ENCODE measurements at regions not wholly inside any gene's neighbourhood (a gene's known extent, or its start where the extent isn't known, plus 50 kb on each side); places are given as distances from the start of the nearest gene placed in this dataset.
"Not testable (repeated sequence)": the region's sequence is repeated elsewhere in the genome, so short reads cannot be mapped to it uniquely, and the experiment has no call there.

DNA sequence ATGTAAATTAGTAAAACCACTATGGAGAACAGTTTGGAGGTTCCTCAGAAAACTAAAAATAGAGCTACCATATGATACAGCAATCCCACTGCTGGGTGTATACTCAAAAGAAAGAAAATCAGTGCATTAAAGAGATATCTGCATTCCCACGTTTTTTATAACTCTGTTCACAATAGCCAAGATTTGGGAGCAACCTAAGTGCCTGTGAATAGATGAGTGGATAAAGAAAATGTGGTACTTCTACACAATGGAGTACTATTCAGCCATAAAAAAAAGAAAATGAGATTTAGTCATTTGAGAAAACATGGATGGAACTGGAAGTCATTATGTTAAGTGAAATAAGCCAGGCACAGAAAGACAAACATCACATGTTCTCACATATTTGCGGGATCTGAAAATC, 246.0 kb upstream of the SOX9 start:
- H3K4me1 Mint-ChIP-seq; H3K27me3 Mint-ChIP-seq; H3K9me3 Mint-ChIP-seq; DNase-seq; H3K27ac Mint-ChIP-seq; ATAC-seq; H3K4me3 Mint-ChIP-seq; H3K36me3 Mint-ChIP-seq (ENCODE audit: low read depth): not testable (repeated sequence)

DNA sequence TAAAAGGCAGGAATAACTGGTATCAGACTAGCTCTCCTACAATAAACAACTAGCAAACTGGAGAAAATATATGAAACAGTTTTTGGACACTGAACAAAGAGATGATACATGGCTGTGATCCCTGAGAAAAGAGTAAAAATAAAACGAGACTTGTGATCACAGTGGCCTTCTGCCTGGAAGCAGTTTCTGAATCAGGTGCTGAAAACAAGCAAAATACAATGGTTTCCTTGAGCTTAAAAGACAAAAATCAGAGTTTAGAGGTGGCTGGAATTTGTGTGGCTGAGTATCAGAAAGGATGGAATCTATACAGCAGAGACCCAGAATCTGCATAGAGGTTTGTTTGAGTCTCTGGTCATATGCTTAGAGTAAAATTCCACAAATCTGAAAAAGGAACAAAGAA, 242.5 kb upstream of the SOX9 start:
- DNase-seq (no peak), ATAC-seq (no peak)
- Mint-ChIP-seq H3K4me3 (no peak overlapping the region), H3K27ac (no peak overlapping the region), H3K36me3 (ENCODE audit: low read depth) (no peaks in the 10 kb centered on the region), H3K9me3 (peaks cover 4% of the 10 kb centered on the region), H3K4me1 (no peaks in the 10 kb centered on the region), H3K27me3 (no peaks in the 10 kb centered on the region)

DNA sequence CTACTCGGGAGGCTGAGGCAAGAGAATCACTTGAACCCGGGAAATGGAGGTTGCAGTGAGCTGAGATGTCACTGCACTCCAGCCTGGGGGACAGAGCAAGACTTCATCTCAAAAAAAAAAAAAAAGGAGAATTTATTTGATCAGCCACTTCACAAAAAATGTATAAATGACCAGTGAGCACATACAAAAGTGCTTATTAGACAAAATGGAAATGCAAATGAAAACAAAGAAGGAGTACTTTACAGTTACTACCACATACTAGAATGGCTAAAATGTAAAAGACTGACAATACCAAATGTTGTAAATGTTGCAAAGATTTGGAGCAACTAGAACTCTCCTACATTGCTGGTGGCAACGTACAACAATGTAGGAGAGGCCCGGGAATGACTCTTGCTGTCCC, 241.8 kb upstream of the SOX9 start:
- Mint-ChIP-seq H3K27me3 (no peaks in the 10 kb centered on the region), H3K9me3 (peaks cover 4% of the 10 kb centered on the region), H3K36me3 (ENCODE audit: low read depth) (no peaks in the 10 kb centered on the region), H3K4me1 (no peaks in the 10 kb centered on the region), H3K4me3 (no peak overlapping the region), H3K27ac (no peak overlapping the region)
- DNase-seq (no peak), ATAC-seq (no peak)

DNA sequence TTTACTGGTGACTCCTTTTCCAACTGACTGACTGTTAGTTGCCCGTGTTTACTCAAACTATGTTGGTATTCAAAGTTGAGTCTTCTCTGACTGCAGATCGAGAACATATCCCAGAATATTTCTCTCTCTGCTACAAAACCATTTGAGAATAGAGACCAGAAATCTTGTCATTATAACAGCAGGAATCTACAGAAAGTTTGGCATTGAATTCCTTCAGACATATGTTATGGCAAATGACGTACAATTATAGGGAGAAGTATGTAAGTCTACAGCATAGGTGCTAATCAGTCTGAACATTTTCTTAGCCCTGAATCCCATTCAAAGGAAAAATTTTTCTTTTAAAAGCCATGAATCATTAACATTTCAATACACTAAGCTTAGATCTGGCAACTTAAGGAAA, 239.8 kb upstream of the SOX9 start:
- Mint-ChIP-seq H3K36me3 (ENCODE audit: low read depth) (no peaks in the 10 kb centered on the region), H3K27ac (no peak overlapping the region), H3K4me1 (no peaks in the 10 kb centered on the region), H3K27me3 (no peaks in the 10 kb centered on the region), H3K4me3 (no peak overlapping the region), H3K9me3 (no peaks in the 10 kb centered on the region)
- DNase-seq (no peak), ATAC-seq (no peak)

DNA sequence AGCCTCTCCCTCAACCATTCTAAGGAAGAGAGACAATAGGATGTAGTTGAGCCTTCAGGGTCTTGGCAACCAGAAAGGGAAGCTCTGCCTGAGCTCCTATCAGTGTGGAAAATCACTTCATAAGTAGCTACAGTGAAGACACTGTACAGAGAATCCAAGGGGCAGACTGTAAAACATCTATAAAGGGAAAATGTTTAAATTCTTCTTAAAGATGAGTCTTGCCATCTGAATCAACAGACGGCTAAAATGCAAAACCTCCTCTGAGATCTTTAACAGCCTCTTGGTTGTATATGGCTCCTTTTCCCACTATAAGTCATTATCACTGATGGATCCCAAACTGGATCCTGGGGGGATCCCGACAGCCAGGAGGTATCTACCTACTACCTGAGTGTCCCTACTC, 239.2 kb upstream of the SOX9 start:
- no peaks in the 10 kb centered on the region for H3K4me1 Mint-ChIP-seq
- H3K9me3 Mint-ChIP-seq = no peaks in the 10 kb centered on the region
- ATAC-seq (no peak), DNase-seq (no peak)
- no peak overlapping the region for H3K4me3 Mint-ChIP-seq
- H3K27ac Mint-ChIP-seq = no peak overlapping the region
- H3K36me3 Mint-ChIP-seq (ENCODE audit: low read depth) = no peaks in the 10 kb centered on the region
- H3K27me3 Mint-ChIP-seq = no peaks in the 10 kb centered on the region

DNA sequence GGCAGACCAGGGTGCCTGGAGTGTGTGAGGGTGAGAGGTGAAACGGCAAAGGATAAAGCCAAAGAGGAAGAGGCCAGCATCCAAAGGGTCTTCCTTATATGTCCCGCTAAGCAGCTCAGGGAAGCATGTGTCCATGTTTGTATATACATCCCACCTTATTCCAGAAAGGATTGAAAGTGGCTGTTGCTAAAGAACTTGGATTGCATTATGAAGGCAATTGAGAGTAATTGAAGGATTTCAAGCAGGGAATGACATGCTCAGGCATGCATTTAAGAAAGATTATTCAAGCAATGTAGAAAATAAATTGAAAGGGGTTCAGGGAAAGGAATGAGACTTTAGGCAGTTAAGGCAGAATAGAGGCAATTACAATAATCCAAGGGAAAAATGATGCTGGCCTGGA, 237.6 kb upstream of the SOX9 start:
- ATAC-seq = no peak

DNA sequence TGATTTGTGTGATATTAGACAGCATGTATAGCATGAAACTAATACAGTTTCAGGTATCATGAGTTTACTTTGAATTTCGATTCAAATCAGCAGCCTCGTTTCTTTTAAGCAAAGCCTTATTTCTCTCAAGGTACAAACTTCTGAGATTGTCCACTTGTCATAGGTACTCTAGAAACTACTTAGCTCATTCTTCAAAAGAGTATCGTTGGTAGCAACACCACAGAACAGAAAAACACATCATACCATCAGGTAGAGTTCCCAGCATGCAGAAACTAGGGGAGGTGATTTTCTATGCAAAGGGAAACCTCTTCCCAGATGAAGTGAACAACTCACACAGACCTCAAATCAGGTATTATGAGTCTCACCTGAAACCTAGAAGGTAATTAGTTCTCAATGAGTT, 237.0 kb upstream of the SOX9 start:
- Mint-ChIP-seq H3K4me1 (no peaks in the 10 kb centered on the region), H3K4me3 (no peak overlapping the region), H3K27ac (no peak overlapping the region), H3K36me3 (ENCODE audit: low read depth) (no peaks in the 10 kb centered on the region), H3K9me3 (no peaks in the 10 kb centered on the region), H3K27me3 (no peaks in the 10 kb centered on the region)
- no peak for DNase-seq
- no peak for ATAC-seq

More for the DNA sequence above, 237.6 kb upstream of the SOX9 start:
- no peak for DNase-seq
- Mint-ChIP-seq H3K27me3 (no peaks in the 10 kb centered on the region), H3K27ac (no peak overlapping the region), H3K4me1 (no peaks in the 10 kb centered on the region), H3K9me3 (no peaks in the 10 kb centered on the region), H3K36me3 (ENCODE audit: low read depth) (no peaks in the 10 kb centered on the region), H3K4me3 (no peak overlapping the region)

DNA sequence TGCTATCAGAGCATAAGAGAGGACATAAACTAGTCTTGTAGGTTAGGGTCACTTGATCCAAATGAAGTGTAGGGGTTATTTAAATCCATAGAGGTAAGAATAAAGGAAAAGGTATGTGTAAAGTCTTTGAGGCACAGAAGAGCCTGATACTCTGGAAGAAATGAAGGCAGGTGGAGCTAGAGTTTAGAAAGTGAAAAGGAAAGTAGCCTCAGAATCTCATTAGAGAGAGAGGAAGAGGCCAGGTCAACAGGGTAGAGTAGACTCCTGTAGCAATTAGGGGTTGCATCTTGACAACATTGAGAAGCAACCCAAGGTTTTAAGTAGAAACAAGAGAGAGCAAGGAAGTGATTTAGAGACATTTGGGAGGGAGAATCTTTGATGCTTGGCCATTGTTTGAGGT, 235.2 kb upstream of the SOX9 start:
- no peaks in the 10 kb centered on the region for H3K9me3 Mint-ChIP-seq
- no peak overlapping the region for H3K4me3 Mint-ChIP-seq
- no peak for DNase-seq
- no peak for ATAC-seq
- no peaks in the 10 kb centered on the region for H3K27me3 Mint-ChIP-seq
- no peaks in the 10 kb centered on the region for H3K4me1 Mint-ChIP-seq
- H3K36me3 Mint-ChIP-seq (ENCODE audit: low read depth) = no peaks in the 10 kb centered on the region
- no peak overlapping the region for H3K27ac Mint-ChIP-seq

DNA sequence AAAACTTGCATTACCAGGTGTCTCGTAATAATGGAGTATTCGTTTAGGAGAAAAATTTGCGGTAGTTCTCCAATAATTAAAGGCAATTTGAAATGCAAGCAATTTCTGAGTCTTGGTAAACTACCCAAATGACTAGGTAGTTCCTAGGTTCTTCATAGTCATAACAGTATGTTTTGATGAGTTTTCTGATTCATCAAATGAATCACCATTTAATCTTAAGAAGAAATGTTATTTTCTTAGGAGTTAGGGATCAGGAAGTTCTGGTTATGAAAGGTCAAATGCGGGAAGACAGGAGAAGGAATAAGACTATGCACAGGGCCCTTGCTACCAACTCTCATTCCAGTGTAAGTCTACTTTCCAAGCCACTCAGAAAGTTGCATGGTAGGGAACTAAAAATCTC, 221.5 kb upstream of the SOX9 start:
- H3K9me3 Mint-ChIP-seq = peaks cover 6% of the 10 kb centered on the region
- no peak overlapping the region for H3K27ac Mint-ChIP-seq
- no peak overlapping the region for H3K4me3 Mint-ChIP-seq
- no peaks in the 10 kb centered on the region for H3K4me1 Mint-ChIP-seq
- DNase-seq (no peak), ATAC-seq (no peak)
- no peaks in the 10 kb centered on the region for H3K36me3 Mint-ChIP-seq (ENCODE audit: low read depth)
- H3K27me3 Mint-ChIP-seq = no peaks in the 10 kb centered on the region

DNA sequence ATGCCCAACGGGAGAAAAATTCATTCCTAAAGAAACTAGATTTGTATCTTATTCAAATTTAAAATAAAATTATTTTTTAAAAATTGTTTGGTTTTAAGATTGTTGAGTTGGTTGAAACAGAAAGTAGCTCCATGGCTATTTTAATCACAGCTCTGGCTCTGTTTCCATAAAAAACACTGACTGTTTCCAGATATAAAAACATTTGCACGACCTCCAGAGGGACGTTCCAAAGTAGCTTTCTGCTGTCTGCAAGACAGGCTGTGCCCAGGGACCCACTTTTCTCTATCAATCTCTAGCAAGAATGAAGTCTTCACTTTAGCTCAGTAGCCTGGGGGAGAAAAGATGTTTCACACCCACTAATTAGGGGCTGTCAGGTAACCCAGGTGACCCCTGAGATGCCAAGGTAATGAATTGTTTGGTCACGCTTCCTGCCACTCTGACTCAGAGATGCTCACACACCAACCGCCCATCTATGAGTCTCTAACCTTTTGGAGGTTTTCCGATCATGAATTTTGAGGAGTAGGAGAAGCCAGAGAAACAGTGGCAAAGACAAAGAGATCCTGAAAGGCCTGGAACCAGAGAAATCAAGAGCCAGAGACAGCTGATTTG, 220.1 kb upstream of the SOX9 start:
- DNase-seq = no peak

DNA sequence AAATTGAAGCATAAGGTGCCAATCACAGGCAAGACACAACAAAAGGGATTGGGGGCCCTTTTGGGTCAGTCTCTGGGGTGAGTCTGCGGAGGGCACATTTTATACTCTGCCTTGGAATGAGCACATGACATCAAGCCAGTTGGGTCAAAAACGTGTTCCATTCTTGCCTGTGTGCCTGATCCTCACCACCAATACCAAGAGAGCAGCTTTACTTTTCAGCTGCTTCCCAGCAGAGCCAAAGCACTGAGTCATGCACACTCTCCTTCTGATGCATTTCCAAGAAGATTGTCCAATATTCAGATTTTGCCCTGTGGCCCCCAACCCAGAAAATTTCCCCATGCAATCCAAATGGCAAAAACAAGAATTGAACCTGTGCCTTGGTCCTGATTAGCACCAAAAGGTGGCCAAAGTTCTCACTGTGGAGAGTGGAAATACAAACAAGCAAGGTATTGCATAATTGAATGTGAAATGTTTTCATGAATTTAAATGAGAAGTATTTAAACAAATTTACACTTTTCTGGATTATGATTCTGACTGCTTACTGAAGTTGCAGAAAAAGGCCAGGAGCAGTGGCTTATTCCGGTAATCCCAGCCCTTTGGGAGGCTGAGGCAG, 217.8 kb upstream of the SOX9 start:
- Mint-ChIP-seq H3K4me1 (no peaks in the 10 kb centered on the region), H3K36me3 (ENCODE audit: low read depth) (no peaks in the 10 kb centered on the region), H3K27ac (no peak overlapping the region), H3K9me3 (peaks cover under 1% of the 10 kb centered on the region), H3K4me3 (no peak overlapping the region), H3K27me3 (no peaks in the 10 kb centered on the region)
- ATAC-seq = no peak
- no peak for DNase-seq

More for the DNA sequence above, 220.1 kb upstream of the SOX9 start:
- H3K36me3 Mint-ChIP-seq (ENCODE audit: low read depth) = no peaks in the 10 kb centered on the region
- H3K4me3 Mint-ChIP-seq = no peak overlapping the region
- no peaks in the 10 kb centered on the region for H3K27me3 Mint-ChIP-seq
- no peak for ATAC-seq
- H3K27ac Mint-ChIP-seq = no peak overlapping the region
- peaks cover 6% of the 10 kb centered on the region for H3K9me3 Mint-ChIP-seq
- H3K4me1 Mint-ChIP-seq = no peaks in the 10 kb centered on the region

DNA sequence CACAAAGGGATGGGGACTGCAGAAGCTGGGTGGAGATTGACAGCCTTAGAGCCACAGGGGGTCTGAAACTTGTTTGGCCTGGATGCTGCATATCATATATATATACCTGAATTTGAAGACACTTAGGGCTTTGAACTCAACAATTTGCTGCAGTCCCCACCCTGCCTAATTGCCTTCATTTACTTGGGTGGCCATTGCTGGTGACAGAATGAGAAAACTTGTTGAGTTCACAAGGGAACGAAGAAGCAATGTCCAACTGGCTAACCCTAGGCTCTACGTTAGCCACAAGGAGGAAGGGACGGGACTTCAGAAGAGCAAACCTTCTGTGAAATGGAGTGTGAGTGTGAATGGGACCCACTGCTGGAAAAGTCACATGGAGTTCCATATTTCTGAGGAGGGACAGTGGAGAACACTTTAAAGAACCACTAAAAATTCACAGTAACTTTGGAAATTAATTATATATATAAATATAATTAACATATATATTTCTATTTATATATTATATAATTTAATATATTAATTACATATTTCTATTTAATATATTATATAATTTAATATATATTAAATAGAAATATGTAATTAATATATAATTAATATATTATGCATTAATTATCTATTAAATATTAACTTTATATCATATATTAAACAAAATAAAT, 215.3 kb upstream of the SOX9 start:
- DNase-seq (no peak), ATAC-seq (no peak)
- Mint-ChIP-seq H3K4me3 (no peak overlapping the region), H3K4me1 (no peaks in the 10 kb centered on the region), H3K36me3 (ENCODE audit: low read depth) (no peaks in the 10 kb centered on the region), H3K27ac (no peak overlapping the region), H3K9me3 (peaks cover 4% of the 10 kb centered on the region), H3K27me3 (no peaks in the 10 kb centered on the region)

DNA sequence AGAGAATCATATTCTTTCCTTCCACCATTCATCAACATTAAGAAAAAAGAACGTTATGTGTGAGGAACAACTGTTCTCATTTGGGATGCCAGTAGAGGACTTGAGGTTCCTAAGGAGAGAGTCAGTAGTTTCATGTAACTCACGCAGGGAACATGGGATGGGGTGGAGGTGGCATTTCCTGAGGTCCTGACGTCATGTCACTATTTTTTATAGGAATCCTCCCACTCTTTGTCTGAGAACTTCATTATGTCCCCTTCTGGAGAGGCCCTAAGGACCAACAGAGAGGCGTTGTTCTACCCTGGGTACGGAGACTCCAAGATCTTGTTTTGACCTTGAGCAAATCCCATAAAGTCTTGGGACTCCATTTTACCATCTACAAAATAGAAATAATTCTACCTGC, 211.7 kb upstream of the SOX9 start:
- DNase-seq (no peak), ATAC-seq (no peak)
- Mint-ChIP-seq H3K4me3 (no peak overlapping the region), H3K36me3 (ENCODE audit: low read depth) (no peaks in the 10 kb centered on the region), H3K9me3 (peaks cover 10% of the 10 kb centered on the region), H3K27me3 (no peaks in the 10 kb centered on the region), H3K27ac (no peak overlapping the region), H3K4me1 (no peaks in the 10 kb centered on the region)

DNA sequence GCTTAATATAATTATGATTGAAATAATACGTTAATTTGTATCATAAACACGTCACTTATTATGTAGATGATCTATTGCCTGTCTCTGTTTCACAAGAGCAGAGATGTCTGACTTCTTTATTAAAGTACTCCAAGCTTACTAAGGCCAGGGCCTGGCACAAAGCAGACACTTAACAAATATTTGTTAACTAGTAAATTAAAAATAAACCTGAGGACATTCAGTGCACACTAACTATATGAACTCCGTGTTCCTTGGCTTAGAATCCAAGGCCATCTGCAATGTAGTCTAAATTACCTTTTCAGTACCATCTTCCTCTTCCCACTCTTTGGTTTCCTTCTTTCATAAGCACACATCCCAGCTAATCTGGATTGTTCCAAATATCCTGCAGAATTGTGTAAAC, 210.8 kb upstream of the SOX9 start:
- Mint-ChIP-seq H3K27ac (no peak overlapping the region), H3K36me3 (ENCODE audit: low read depth) (no peaks in the 10 kb centered on the region), H3K4me1 (no peaks in the 10 kb centered on the region), H3K4me3 (no peak overlapping the region), H3K9me3 (peaks cover 10% of the 10 kb centered on the region), H3K27me3 (no peaks in the 10 kb centered on the region)
- ATAC-seq (no peak), DNase-seq (no peak)

DNA sequence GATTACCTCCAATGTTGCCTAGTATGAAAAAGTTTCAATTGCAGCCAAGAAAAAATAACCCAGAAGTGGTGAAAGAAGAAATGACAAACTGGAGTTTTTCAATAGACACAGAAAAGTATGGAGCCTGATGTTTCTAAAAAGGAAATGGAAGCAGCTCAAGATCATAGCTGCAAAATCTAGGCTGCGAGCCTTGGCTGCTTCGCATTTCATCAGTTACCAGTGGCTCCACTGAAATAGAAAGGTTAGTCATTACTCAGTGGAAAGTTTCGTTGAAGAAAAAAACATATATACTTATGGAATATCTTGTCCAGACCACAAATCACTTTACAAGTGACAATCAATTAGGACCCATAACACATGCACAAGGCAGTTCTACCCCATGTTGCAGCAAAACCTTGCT, 206.8 kb upstream of the SOX9 start:
- no peaks in the 10 kb centered on the region for H3K36me3 Mint-ChIP-seq (ENCODE audit: low read depth)
- peaks cover 17% of the 10 kb centered on the region for H3K9me3 Mint-ChIP-seq
- ATAC-seq (no peak), DNase-seq (no peak)
- no peak overlapping the region for H3K4me3 Mint-ChIP-seq
- H3K27ac Mint-ChIP-seq = no peak overlapping the region
- H3K27me3 Mint-ChIP-seq = no peaks in the 10 kb centered on the region
- no peaks in the 10 kb centered on the region for H3K4me1 Mint-ChIP-seq

Measured in activated naive CD8-positive, alpha-beta T cell treated with anti-CD3 and anti-CD28 coated beads, Interleukin-2, amount 50 U/mL, for 24 hours (primary cell).